ENCODE measurements at regions not wholly inside any gene's neighbourhood (a gene's known extent, or its start where the extent isn't known, plus 50 kb on each side); places are given as distances from the start of the nearest gene placed in this dataset.

GRCh38 chr1:18039102-18039501 lies 68.5 kb upstream of the IGSF21 start:
- ATAC-seq (replicated peaks in 1 of 4) (no peak), DNase-seq (no peak)
- no peaks in the 10 kb centered on the region for H3K9me3 ChIP-seq
- H3K4me1 Mint-ChIP-seq = peaks cover 10 to 13% (median 10%) of the 10 kb centered on the region in 3 donors
- H3K4me1 ChIP-seq (ENCODE audit: control insufficient read depth in 1 of 2, extremely low read depth in 1 of 2, insufficient read depth in 2 of 2, low read length in 2 of 2) = no peaks in the 10 kb centered on the region
- ChIA-PET CTCF (no interaction called here), POLR2A (no interaction called here)
- no peak overlapping the region for H3K27ac ChIP-seq (ENCODE audit: low read length)
- H3K4me3 Mint-ChIP-seq = no peak overlapping the region
- H3K27me3 ChIP-seq (replicated peaks in 1 of 2; ENCODE audit: control insufficient read depth in 2 of 2, extremely low read depth in 1 of 2, insufficient read depth in 2 of 2, low read length in 1 of 2) = peaks cover 0 to 10% of the 10 kb centered on the region in 2 experiments
- no peak overlapping the region for H3K4me3 ChIP-seq (ENCODE audit: control insufficient read depth in 1 of 2, extremely low read depth in 1 of 2, low read length in 1 of 2)
- no peaks in the 10 kb centered on the region for H3K9me3 Mint-ChIP-seq
- no peaks in the 10 kb centered on the region for H3K36me3 Mint-ChIP-seq
- H3K36me3 ChIP-seq (ENCODE audit: control insufficient read depth in 2 of 2, extremely low read depth in 1 of 2, insufficient read depth in 1 of 2, low read length in 1 of 2) = no peaks in the 10 kb centered on the region
- peaks cover 4 to 14% of the 10 kb centered on the region in 2 donors for H3K27me3 Mint-ChIP-seq
- WGBS (ENCODE audit: insufficient coverage) = no CpG with 5 or more reads among the region's 1 CpG
- no peak overlapping the region for H3K27ac Mint-ChIP-seq

- H3K36me3 Mint-ChIP-seq = no peaks in the 10 kb centered on the region
- CTCF ChIA-PET = no interaction called here
- Histone ChIP-seq H3K9me3 (no peaks in the 10 kb centered on the region), H3K36me3 (ENCODE audit: control insufficient read depth in 2 of 2, extremely low read depth in 1 of 2, insufficient read depth in 1 of 2, low read length in 1 of 2) (no peaks in the 10 kb centered on the region), H3K4me3 (ENCODE audit: control insufficient read depth in 1 of 2, extremely low read depth in 1 of 2, low read length in 1 of 2) (no peak overlapping the region), H3K27ac (ENCODE audit: low read length) (no peak overlapping the region), H3K4me1 (ENCODE audit: control insufficient read depth in 1 of 2, extremely low read depth in 1 of 2, insufficient read depth in 2 of 2, low read length in 2 of 2) (no peaks in the 10 kb centered on the region), H3K27me3 (replicated peaks in 1 of 2; ENCODE audit: control insufficient read depth in 2 of 2, extremely low read depth in 1 of 2, insufficient read depth in 2 of 2, low read length in 1 of 2) (peaks cover 0 to 15% of the 10 kb centered on the region in 2 experiments)
- no peaks in the 10 kb centered on the region for H3K9me3 Mint-ChIP-seq
- POLR2A ChIA-PET = no interaction called here
- DNase-seq = no peak
- no peak overlapping the region for H3K27ac Mint-ChIP-seq
- H3K27me3 Mint-ChIP-seq = peaks cover 6 to 18% of the 10 kb centered on the region in 2 donors
- no CpG with 5 or more reads among the region's 6 CpGs for WGBS (ENCODE audit: insufficient coverage)
- no peak for ATAC-seq (replicated peaks in 1 of 4)
- H3K4me3 Mint-ChIP-seq = no peak overlapping the region
- peaks cover 10 to 13% (median 10%) of the 10 kb centered on the region in 3 donors for H3K4me1 Mint-ChIP-seq
Measured at GRCh38 chr1:18041102-18041501, 66.5 kb upstream of the IGSF21 start.

GRCh38 chr1:18041685-18042355 lies 65.8 kb upstream of the IGSF21 start:
- ChIA-PET POLR2A (no interaction called here), CTCF (no interaction called here)
- H3K27ac ChIP-seq (ENCODE audit: low read length) = no peak overlapping the region
- Mint-ChIP-seq H3K4me1 (peaks cover 10 to 12% (median 10%) of the 10 kb centered on the region in 3 donors), H3K27me3 (peaks cover 6 to 21% of the 10 kb centered on the region in 2 donors), H3K9me3 (no peaks in the 10 kb centered on the region), H3K27ac (no peak overlapping the region), H3K36me3 (no peaks in the 10 kb centered on the region), H3K4me3 (no peak overlapping the region)
- no peaks in the 10 kb centered on the region for H3K4me1 ChIP-seq (ENCODE audit: control insufficient read depth in 1 of 2, extremely low read depth in 1 of 2, insufficient read depth in 2 of 2, low read length in 2 of 2)
- ATAC-seq (replicated peaks in 1 of 4) = no peak
- H3K36me3 ChIP-seq (ENCODE audit: control insufficient read depth in 2 of 2, extremely low read depth in 1 of 2, insufficient read depth in 1 of 2, low read length in 1 of 2) = no peaks in the 10 kb centered on the region
- peaks cover 0 to 16% of the 10 kb centered on the region in 2 experiments for H3K27me3 ChIP-seq (replicated peaks in 1 of 2; ENCODE audit: control insufficient read depth in 2 of 2, extremely low read depth in 1 of 2, insufficient read depth in 2 of 2, low read length in 1 of 2)
- H3K4me3 ChIP-seq (ENCODE audit: control insufficient read depth in 1 of 2, extremely low read depth in 1 of 2, low read length in 1 of 2) = no peak overlapping the region
- 72% methylated on average over 8 of the region's 11 CpGs for WGBS (ENCODE audit: insufficient coverage)
- DNase-seq = no peak
- no peaks in the 10 kb centered on the region for H3K9me3 ChIP-seq

- no peaks in the 10 kb centered on the region for H3K4me1 Mint-ChIP-seq
- H3K27me3 Mint-ChIP-seq = peaks cover 6 to 23% of the 10 kb centered on the region in 2 donors
- peaks cover 0 to under 1% (median 0%) of the 10 kb centered on the region in 3 donors for H3K9me3 Mint-ChIP-seq
- no CpG with 5 or more reads among the region's 2 CpGs for WGBS (ENCODE audit: insufficient coverage)
- Histone ChIP-seq H3K27me3 (replicated peaks in 1 of 2; ENCODE audit: control insufficient read depth in 2 of 2, extremely low read depth in 1 of 2, insufficient read depth in 2 of 2, low read length in 1 of 2) (peaks cover 0 to 18% of the 10 kb centered on the region in 2 experiments), H3K27ac (ENCODE audit: low read length) (no peak overlapping the region), H3K36me3 (ENCODE audit: control insufficient read depth in 2 of 2, extremely low read depth in 1 of 2, insufficient read depth in 1 of 2, low read length in 1 of 2) (no peaks in the 10 kb centered on the region), H3K4me1 (ENCODE audit: control insufficient read depth in 1 of 2, extremely low read depth in 1 of 2, insufficient read depth in 2 of 2, low read length in 2 of 2) (no peaks in the 10 kb centered on the region), H3K4me3 (ENCODE audit: control insufficient read depth in 1 of 2, extremely low read depth in 1 of 2, low read length in 1 of 2) (no peak overlapping the region), H3K9me3 (no peaks in the 10 kb centered on the region)
- no peak overlapping the region for H3K4me3 Mint-ChIP-seq
- ChIA-PET CTCF (no interaction called here), POLR2A (no interaction called here)
- H3K27ac Mint-ChIP-seq = no peak overlapping the region
- H3K36me3 Mint-ChIP-seq = no peaks in the 10 kb centered on the region
- DNase-seq = no peak
- ATAC-seq (replicated peaks in 1 of 4) = no peak
Measured at GRCh38 chr1:18043871-18044270, 63.7 kb upstream of the IGSF21 start.

- H3K27ac ChIP-seq (ENCODE audit: low read length) = no peak overlapping the region
- no peaks in the 10 kb centered on the region for H3K4me1 Mint-ChIP-seq
- POLR2A ChIA-PET = no interaction called here
- ATAC-seq (replicated peaks in 1 of 4) (no peak), DNase-seq (no peak)
- H3K36me3 Mint-ChIP-seq = no peaks in the 10 kb centered on the region
- H3K36me3 ChIP-seq (ENCODE audit: control insufficient read depth in 2 of 2, extremely low read depth in 1 of 2, insufficient read depth in 1 of 2, low read length in 1 of 2) = no peaks in the 10 kb centered on the region
- no peak overlapping the region for H3K4me3 ChIP-seq (ENCODE audit: control insufficient read depth in 1 of 2, extremely low read depth in 1 of 2, low read length in 1 of 2)
- no peak overlapping the region for H3K27ac Mint-ChIP-seq
- no peak overlapping the region for H3K4me3 Mint-ChIP-seq
- 49% methylated on average over 5 of the region's 5 CpGs for WGBS (ENCODE audit: insufficient coverage)
- peaks cover 0 to 18% of the 10 kb centered on the region in 2 experiments for H3K27me3 ChIP-seq (replicated peaks in 1 of 2; ENCODE audit: control insufficient read depth in 2 of 2, extremely low read depth in 1 of 2, insufficient read depth in 2 of 2, low read length in 1 of 2)
- H3K4me1 ChIP-seq (ENCODE audit: control insufficient read depth in 1 of 2, extremely low read depth in 1 of 2, insufficient read depth in 2 of 2, low read length in 2 of 2) = no peaks in the 10 kb centered on the region
- H3K9me3 ChIP-seq = no peaks in the 10 kb centered on the region
- CTCF ChIA-PET = no interaction called here
- H3K9me3 Mint-ChIP-seq = peaks cover 0 to 7% (median 2%) of the 10 kb centered on the region in 3 donors
- H3K27me3 Mint-ChIP-seq = peaks cover 3 to 23% of the 10 kb centered on the region in 2 donors
Measured at GRCh38 chr1:18045203-18045602, 62.4 kb upstream of the IGSF21 start.

- no peak for DNase-seq
- Mint-ChIP-seq H3K4me1 (no peaks in the 10 kb centered on the region), H3K36me3 (no peaks in the 10 kb centered on the region), H3K27ac (no peak overlapping the region), H3K27me3 (peaks cover 3 to 23% of the 10 kb centered on the region in 2 donors), H3K4me3 (no peak overlapping the region), H3K9me3 (peaks cover 0 to 7% (median 2%) of the 10 kb centered on the region in 3 donors)
- CTCF ChIA-PET = no interaction called here
- Histone ChIP-seq H3K27me3 (replicated peaks in 1 of 2; ENCODE audit: control insufficient read depth in 2 of 2, extremely low read depth in 1 of 2, insufficient read depth in 2 of 2, low read length in 1 of 2) (peaks cover 0 to 19% of the 10 kb centered on the region in 2 experiments), H3K4me1 (ENCODE audit: control insufficient read depth in 1 of 2, extremely low read depth in 1 of 2, insufficient read depth in 2 of 2, low read length in 2 of 2) (no peaks in the 10 kb centered on the region), H3K4me3 (ENCODE audit: control insufficient read depth in 1 of 2, extremely low read depth in 1 of 2, low read length in 1 of 2) (no peak overlapping the region), H3K9me3 (no peaks in the 10 kb centered on the region), H3K36me3 (ENCODE audit: control insufficient read depth in 2 of 2, extremely low read depth in 1 of 2, insufficient read depth in 1 of 2, low read length in 1 of 2) (no peaks in the 10 kb centered on the region), H3K27ac (ENCODE audit: low read length) (no peak overlapping the region)
- 72% methylated on average over 3 of the region's 8 CpGs for WGBS (ENCODE audit: insufficient coverage)
- POLR2A ChIA-PET = no interaction called here
- no peak for ATAC-seq (replicated peaks in 1 of 4)
Measured at GRCh38 chr1:18045621-18046020, 62.0 kb upstream of the IGSF21 start.

GRCh38 chr1:18047122-18047521 lies 60.5 kb upstream of the IGSF21 start:
- ATAC-seq (replicated peaks in 1 of 4) (no peak), DNase-seq (no peak)
- H3K27me3 Mint-ChIP-seq = peaks cover 2 to 24% of the 10 kb centered on the region in 2 donors
- peaks cover 0 to 23% of the 10 kb centered on the region in 2 experiments for H3K27me3 ChIP-seq (replicated peaks in 1 of 2; ENCODE audit: control insufficient read depth in 2 of 2, extremely low read depth in 1 of 2, insufficient read depth in 2 of 2, low read length in 1 of 2)
- WGBS (ENCODE audit: insufficient coverage) = 86% methylated on average over 1 of the region's 3 CpGs
- H3K4me1 ChIP-seq (ENCODE audit: control insufficient read depth in 1 of 2, extremely low read depth in 1 of 2, insufficient read depth in 2 of 2, low read length in 2 of 2) = no peaks in the 10 kb centered on the region
- no peaks in the 10 kb centered on the region for H3K36me3 ChIP-seq (ENCODE audit: control insufficient read depth in 2 of 2, extremely low read depth in 1 of 2, insufficient read depth in 1 of 2, low read length in 1 of 2)
- no peak overlapping the region for H3K4me3 Mint-ChIP-seq
- H3K27ac Mint-ChIP-seq = no peak overlapping the region
- POLR2A ChIA-PET = no interaction called here
- no peaks in the 10 kb centered on the region for H3K36me3 Mint-ChIP-seq
- no peaks in the 10 kb centered on the region for H3K9me3 ChIP-seq
- H3K27ac ChIP-seq (ENCODE audit: low read length) = no peak overlapping the region
- H3K4me1 Mint-ChIP-seq = no peaks in the 10 kb centered on the region
- CTCF ChIA-PET = no interaction called here
- H3K9me3 Mint-ChIP-seq = peaks cover 0 to 7% (median 2%) of the 10 kb centered on the region in 3 donors
- H3K4me3 ChIP-seq (ENCODE audit: control insufficient read depth in 1 of 2, extremely low read depth in 1 of 2, low read length in 1 of 2) = no peak overlapping the region

Data from T-cell (primary cell).